NB4 (cell line): ENCODE measurements at regions not wholly inside any gene's neighbourhood (a gene's known extent, or its start where the extent isn't known, plus 50 kb on each side); places are given as distances from the start of the nearest gene placed in this dataset.
A peak's percentile ranks its signal among the peaks of the same experiment; 100 is the strongest.

Experiments used
- DNase-seq: peaks from one replicate; pipeline ENCODE4 v3.0.0; 2010; ENCODE audit warnings: low read depth
- H3K4me3 ChIP-seq: one replicate; pipeline ENCODE4 v1.5.1; 2011; ENCODE audit warnings: mild to moderate bottlenecking, low read depth, low read length, moderate library complexity
- CTCF ChIP-seq: IDR thresholded peaks from one replicate; pipeline ENCODE4 v1.5.1; 2012; ENCODE audit warnings: low read depth, low read length
- MAX ChIP-seq: IDR thresholded peaks from 2 replicates; pipeline ENCODE4 v1.6.1; 2011; ENCODE audit warnings: low read depth, low read length
- MYC ChIP-seq: IDR thresholded peaks from 2 replicates; pipeline ENCODE4 v1.6.1; 2011; ENCODE audit warnings: low read depth, low read length
- POLR2A ChIP-seq: IDR thresholded peaks from 2 replicates; pipeline ENCODE4 v1.6.1; 2011; ENCODE audit warnings: mild to moderate bottlenecking; ENCODE audit not compliant: insufficient read length; ENCODE audit errors: extremely low read depth

GRCh38 chr13:61162106-61162505 lies 253.5 kb downstream of the PCDH20 start:
- no peak overlapping the region for H3K4me3 ChIP-seq
- DNase-seq, result no peak
- no peak for TF ChIP-seq CTCF
- no peak for TF ChIP-seq MAX
- TF ChIP-seq POLR2A, result no peak
- TF ChIP-seq MYC, result no peak

- DNase-seq, result peak; percentile 34
- TF ChIP-seq MAX, result no peak
- no peak for TF ChIP-seq CTCF
- no peak for TF ChIP-seq MYC
- TF ChIP-seq POLR2A, result no peak
- H3K4me3 ChIP-seq, result no peak overlapping the region
Observed at GRCh38 chr13:61156753-61157152, 258.9 kb downstream of the PCDH20 start.

GRCh38 chr13:61151062-61151461 lies 264.6 kb downstream of the PCDH20 start:
- no peak overlapping the region for H3K4me3 ChIP-seq
- no peak for TF ChIP-seq POLR2A
- no peak for TF ChIP-seq CTCF
- TF ChIP-seq MAX, result no peak
- TF ChIP-seq MYC, result no peak
- DNase-seq, result no peak

GRCh38 chr13:61149331-61149730 lies 266.3 kb downstream of the PCDH20 start:
- H3K4me3 ChIP-seq, result no peak overlapping the region
- TF ChIP-seq CTCF (no peak), MAX (no peak), MYC (no peak), POLR2A (no peak)
- DNase-seq, result no peak

- DNase-seq, result no peak
- TF ChIP-seq MYC (no peak), POLR2A (no peak), CTCF (no peak), MAX (no peak)
- no peak overlapping the region for H3K4me3 ChIP-seq
Observed at GRCh38 chr13:61148691-61149315, 266.8 kb downstream of the PCDH20 start.
